Activated T-helper 17 cell treated with anti-CD3 and anti-CD28 coated beads, Interleukin-2, amount 50 U/mL, for 72 hours (primary cell): ENCODE measurements at regions not wholly inside any gene's neighbourhood (a gene's known extent, or its start where the extent isn't known, plus 50 kb on each side); places are given as distances from the start of the nearest gene placed in this dataset.

ENCODE experiments used
- ATAC-seq: fragments of 150-1000 bp; cut with Tn5 transposase; replicated peaks from 2 replicates; pipeline ENCODE4 v1.10.0; 2021; ENCODE audit warnings: mild to moderate bottlenecking, moderate library complexity
- H3K27ac Mint-ChIP-seq: one replicate; pipeline ENCODE4 v1.8.0; 2022; ENCODE audit warnings: mixed read lengths
- H3K27me3 Mint-ChIP-seq: one replicate; pipeline ENCODE4 v1.8.0; 2022; ENCODE audit warnings: mixed read lengths
- H3K36me3 Mint-ChIP-seq: one replicate; pipeline ENCODE4 v1.8.0; 2022; ENCODE audit warnings: low read depth, mild to moderate bottlenecking, mixed read lengths
- H3K4me1 Mint-ChIP-seq: one replicate; pipeline ENCODE4 v1.8.0; 2022; ENCODE audit warnings: mixed read lengths
- H3K4me3 Mint-ChIP-seq: one replicate; pipeline ENCODE4 v1.8.0; 2022; ENCODE audit warnings: mild to moderate bottlenecking, mixed read lengths
- H3K9me3 Mint-ChIP-seq: one replicate; pipeline ENCODE4 v1.8.0; 2022; ENCODE audit warnings: mixed read lengths

GRCh38 chr14:86654558-86655184, 1124.7 kb downstream of the FLRT2 start:
- no peak overlapping the region for H3K4me3 Mint-ChIP-seq
- H3K27me3 Mint-ChIP-seq = no peaks in the 10 kb centered on the region
- no peaks in the 10 kb centered on the region for H3K4me1 Mint-ChIP-seq
- ATAC-seq = no peak
- no peaks in the 10 kb centered on the region for H3K36me3 Mint-ChIP-seq
- H3K27ac Mint-ChIP-seq = no peak overlapping the region
- no peaks in the 10 kb centered on the region for H3K9me3 Mint-ChIP-seq

- H3K4me3 Mint-ChIP-seq = no peak overlapping the region
Observed at GRCh38 chr14:86652526-86652925, 1122.6 kb downstream of the FLRT2 start.

GRCh38 chr14:86646696-86647690, 1117.0 kb downstream of the FLRT2 start:
- H3K9me3 Mint-ChIP-seq = peaks cover 3% of the 10 kb centered on the region
- H3K36me3 Mint-ChIP-seq = no peaks in the 10 kb centered on the region
- H3K27ac Mint-ChIP-seq = no peak overlapping the region
- no peaks in the 10 kb centered on the region for H3K27me3 Mint-ChIP-seq
- ATAC-seq = no peak
- no peaks in the 10 kb centered on the region for H3K4me1 Mint-ChIP-seq
- H3K4me3 Mint-ChIP-seq = no peak overlapping the region

More at GRCh38 chr14:86652526-86652925, 1122.6 kb downstream of the FLRT2 start:
- Mint-ChIP-seq H3K27me3 (no peaks in the 10 kb centered on the region), H3K4me1 (no peaks in the 10 kb centered on the region), H3K27ac (no peak overlapping the region), H3K36me3 (no peaks in the 10 kb centered on the region), H3K9me3 (no peaks in the 10 kb centered on the region)
- ATAC-seq = no peak

GRCh38 chr14:86646125-86646524, 1116.2 kb downstream of the FLRT2 start:
- no peak for ATAC-seq
- Mint-ChIP-seq H3K9me3 (peaks cover 3% of the 10 kb centered on the region), H3K4me1 (no peaks in the 10 kb centered on the region), H3K27ac (no peak overlapping the region), H3K27me3 (no peaks in the 10 kb centered on the region), H3K36me3 (no peaks in the 10 kb centered on the region), H3K4me3 (no peak overlapping the region)

GRCh38 chr14:86641310-86641709, 1111.4 kb downstream of the FLRT2 start:
- Mint-ChIP-seq H3K4me1 (no peaks in the 10 kb centered on the region), H3K36me3 (no peaks in the 10 kb centered on the region), H3K4me3 (no peak overlapping the region), H3K27ac (no peak overlapping the region), H3K27me3 (no peaks in the 10 kb centered on the region), H3K9me3 (no peaks in the 10 kb centered on the region)
- no peak for ATAC-seq

- ATAC-seq = no peak
- Mint-ChIP-seq H3K9me3 (no peaks in the 10 kb centered on the region), H3K4me3 (no peak overlapping the region), H3K27me3 (no peaks in the 10 kb centered on the region), H3K36me3 (no peaks in the 10 kb centered on the region), H3K4me1 (no peaks in the 10 kb centered on the region), H3K27ac (no peak overlapping the region)
Observed at GRCh38 chr14:86640288-86640687, 1110.3 kb downstream of the FLRT2 start.

- no peak for ATAC-seq
- Mint-ChIP-seq H3K36me3 (no peaks in the 10 kb centered on the region), H3K27ac (no peak overlapping the region), H3K4me1 (no peaks in the 10 kb centered on the region), H3K27me3 (no peaks in the 10 kb centered on the region), H3K4me3 (no peak overlapping the region), H3K9me3 (no peaks in the 10 kb centered on the region)
Observed at GRCh38 chr14:86639666-86640065, 1109.7 kb downstream of the FLRT2 start.

- H3K4me1 Mint-ChIP-seq = no peaks in the 10 kb centered on the region
- no peaks in the 10 kb centered on the region for H3K36me3 Mint-ChIP-seq
- no peak overlapping the region for H3K4me3 Mint-ChIP-seq
- no peak for ATAC-seq
- no peaks in the 10 kb centered on the region for H3K27me3 Mint-ChIP-seq
- H3K9me3 Mint-ChIP-seq = no peaks in the 10 kb centered on the region
- H3K27ac Mint-ChIP-seq = no peak overlapping the region
Observed at GRCh38 chr14:86639146-86639545, 1109.2 kb downstream of the FLRT2 start.

GRCh38 chr14:86627080-86627479, 1097.1 kb downstream of the FLRT2 start:
- no peaks in the 10 kb centered on the region for H3K9me3 Mint-ChIP-seq
- H3K36me3 Mint-ChIP-seq = no peaks in the 10 kb centered on the region
- H3K27ac Mint-ChIP-seq = no peak overlapping the region
- H3K27me3 Mint-ChIP-seq = no peaks in the 10 kb centered on the region
- no peaks in the 10 kb centered on the region for H3K4me1 Mint-ChIP-seq
- ATAC-seq = no peak
- no peak overlapping the region for H3K4me3 Mint-ChIP-seq

GRCh38 chr14:86626530-86626929, 1096.6 kb downstream of the FLRT2 start:
- Mint-ChIP-seq H3K27ac (no peak overlapping the region), H3K9me3 (no peaks in the 10 kb centered on the region), H3K4me3 (no peak overlapping the region), H3K27me3 (no peaks in the 10 kb centered on the region), H3K4me1 (no peaks in the 10 kb centered on the region), H3K36me3 (no peaks in the 10 kb centered on the region)
- ATAC-seq = no peak

- no peaks in the 10 kb centered on the region for H3K9me3 Mint-ChIP-seq
- H3K4me3 Mint-ChIP-seq = no peak overlapping the region
- H3K27ac Mint-ChIP-seq = no peak overlapping the region
- no peaks in the 10 kb centered on the region for H3K4me1 Mint-ChIP-seq
- ATAC-seq = no peak
- H3K36me3 Mint-ChIP-seq = no peaks in the 10 kb centered on the region
- no peaks in the 10 kb centered on the region for H3K27me3 Mint-ChIP-seq
Observed at GRCh38 chr14:86625637-86626036, 1095.7 kb downstream of the FLRT2 start.

GRCh38 chr14:86619726-86620125, 1089.8 kb downstream of the FLRT2 start:
- no peak overlapping the region for H3K4me3 Mint-ChIP-seq
- H3K27ac Mint-ChIP-seq = no peak overlapping the region
- no peaks in the 10 kb centered on the region for H3K27me3 Mint-ChIP-seq
- no peaks in the 10 kb centered on the region for H3K9me3 Mint-ChIP-seq
- no peaks in the 10 kb centered on the region for H3K4me1 Mint-ChIP-seq
- no peaks in the 10 kb centered on the region for H3K36me3 Mint-ChIP-seq
- ATAC-seq = no peak

- Mint-ChIP-seq H3K4me3 (no peak overlapping the region), H3K9me3 (no peaks in the 10 kb centered on the region), H3K27me3 (no peaks in the 10 kb centered on the region), H3K27ac (no peak overlapping the region), H3K36me3 (no peaks in the 10 kb centered on the region), H3K4me1 (no peaks in the 10 kb centered on the region)
- ATAC-seq = no peak
Observed at GRCh38 chr14:86613786-86614185, 1083.8 kb downstream of the FLRT2 start.

- Mint-ChIP-seq H3K27ac (no peak overlapping the region), H3K4me3 (no peak overlapping the region), H3K36me3 (no peaks in the 10 kb centered on the region), H3K27me3 (no peaks in the 10 kb centered on the region), H3K4me1 (no peaks in the 10 kb centered on the region), H3K9me3 (no peaks in the 10 kb centered on the region)
- ATAC-seq = no peak
Observed at GRCh38 chr14:86613126-86613525, 1083.2 kb downstream of the FLRT2 start.

- peaks cover 13% of the 10 kb centered on the region for H3K9me3 Mint-ChIP-seq
- H3K27ac Mint-ChIP-seq = no peak overlapping the region
- H3K4me1 Mint-ChIP-seq = no peaks in the 10 kb centered on the region
- H3K4me3 Mint-ChIP-seq = no peak overlapping the region
- no peaks in the 10 kb centered on the region for H3K27me3 Mint-ChIP-seq
- H3K36me3 Mint-ChIP-seq = no peaks in the 10 kb centered on the region
- peak; percentile 61 for ATAC-seq
Observed at GRCh38 chr14:86604561-86604960, 1074.6 kb downstream of the FLRT2 start.
